Activated CD8-positive, alpha-beta memory T cell treated with anti-CD3 and anti-CD28 coated beads, Interleukin-2, amount 50 U/mL, for 48 hours (primary cell): ENCODE measurements at regions not wholly inside any gene's neighbourhood (a gene's known extent, or its start where the extent isn't known, plus 50 kb on each side); places are given as distances from the start of the nearest gene placed in this dataset.

Experiments used
- DNase-seq: peaks from one replicate; pipeline ENCODE4 v3.0.0-alpha.2; 2020

DNA sequence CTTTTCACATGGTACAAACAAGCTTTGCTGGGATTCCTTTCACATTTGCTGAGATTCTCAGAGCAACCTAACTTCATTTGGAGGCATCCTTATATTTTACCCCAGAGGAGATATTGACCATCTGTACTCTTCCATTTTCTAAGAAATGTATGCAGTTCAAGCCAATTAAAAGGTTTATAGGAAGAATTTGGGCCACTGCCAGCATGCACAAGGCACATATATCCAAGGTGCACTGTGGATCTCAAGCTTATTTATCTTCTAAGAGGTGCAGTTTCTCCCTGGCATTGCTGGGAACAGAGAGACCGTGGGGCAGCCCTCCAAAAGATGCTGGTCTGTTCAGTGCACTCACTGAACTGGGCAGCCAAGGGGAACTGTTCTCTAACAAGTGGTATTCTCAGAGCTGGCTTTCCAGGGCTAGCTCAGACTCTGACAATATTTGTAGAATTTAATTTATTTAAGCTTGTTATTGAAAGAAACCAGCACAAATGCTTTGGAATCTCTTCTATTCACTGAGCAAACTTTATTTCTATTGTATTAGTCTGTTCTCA, 213.3 kb downstream of the TENT4A start:
- no peak for DNase-seq

DNA sequence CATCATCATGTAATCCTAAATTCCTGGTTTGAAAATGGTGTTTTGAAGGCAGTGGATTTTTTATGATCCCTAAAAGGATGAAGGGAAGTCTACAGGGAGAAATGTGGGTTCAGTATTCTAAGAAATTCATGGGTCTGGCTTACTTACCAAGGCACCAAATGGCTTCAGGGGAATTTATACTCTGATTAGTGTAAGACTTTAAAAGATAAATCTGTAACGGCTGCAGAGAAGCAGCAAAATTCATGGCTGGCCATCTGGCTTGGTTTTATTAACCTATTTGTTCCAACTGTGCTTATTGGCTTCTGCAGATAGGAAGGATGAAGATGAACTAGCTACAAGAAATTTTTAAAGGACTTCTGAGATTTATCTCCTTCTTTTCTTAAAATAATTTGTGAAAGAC, 222.8 kb downstream of the TENT4A start:
- DNase-seq: no peak

DNA sequence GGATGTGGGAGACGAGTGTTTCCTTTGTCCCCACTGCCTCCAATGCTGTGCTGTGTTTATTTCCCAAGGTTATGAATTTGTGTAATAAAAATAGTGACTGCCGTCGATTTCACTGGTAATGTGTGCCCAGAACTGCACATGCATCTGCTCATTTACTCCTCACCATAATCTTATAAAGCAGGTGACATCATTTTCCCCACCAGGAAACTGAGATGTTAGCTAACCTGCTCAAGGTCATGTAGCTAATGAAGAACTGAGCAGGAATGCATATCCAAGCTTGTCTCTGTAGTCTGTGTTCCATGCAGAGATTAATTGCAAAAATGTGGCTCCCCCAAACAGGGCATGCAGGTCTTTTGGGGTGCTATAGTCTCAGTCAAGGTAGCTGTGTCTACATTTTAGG, 224.4 kb downstream of the TENT4A start:
- DNase-seq: no peak

DNA sequence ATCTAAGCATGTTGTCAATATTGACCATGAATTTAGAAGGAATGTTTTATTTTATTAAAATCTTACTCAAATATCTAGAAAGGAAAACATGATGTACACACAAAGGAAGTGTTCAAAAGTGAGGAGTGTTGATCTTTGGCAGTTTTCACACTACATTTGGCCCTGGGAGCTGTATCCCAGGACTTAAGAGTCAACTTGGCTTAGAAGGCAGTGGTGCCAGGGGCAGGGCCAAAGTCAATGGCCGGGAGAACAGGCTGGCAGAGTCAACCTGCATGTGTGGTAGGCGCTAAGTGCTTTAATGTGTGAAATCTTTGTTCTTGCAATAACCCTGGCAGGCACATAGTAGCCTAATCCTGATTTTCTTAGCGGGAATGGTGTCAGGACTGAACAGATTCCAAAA, 228.4 kb downstream of the TENT4A start:
- no peak for DNase-seq

DNA sequence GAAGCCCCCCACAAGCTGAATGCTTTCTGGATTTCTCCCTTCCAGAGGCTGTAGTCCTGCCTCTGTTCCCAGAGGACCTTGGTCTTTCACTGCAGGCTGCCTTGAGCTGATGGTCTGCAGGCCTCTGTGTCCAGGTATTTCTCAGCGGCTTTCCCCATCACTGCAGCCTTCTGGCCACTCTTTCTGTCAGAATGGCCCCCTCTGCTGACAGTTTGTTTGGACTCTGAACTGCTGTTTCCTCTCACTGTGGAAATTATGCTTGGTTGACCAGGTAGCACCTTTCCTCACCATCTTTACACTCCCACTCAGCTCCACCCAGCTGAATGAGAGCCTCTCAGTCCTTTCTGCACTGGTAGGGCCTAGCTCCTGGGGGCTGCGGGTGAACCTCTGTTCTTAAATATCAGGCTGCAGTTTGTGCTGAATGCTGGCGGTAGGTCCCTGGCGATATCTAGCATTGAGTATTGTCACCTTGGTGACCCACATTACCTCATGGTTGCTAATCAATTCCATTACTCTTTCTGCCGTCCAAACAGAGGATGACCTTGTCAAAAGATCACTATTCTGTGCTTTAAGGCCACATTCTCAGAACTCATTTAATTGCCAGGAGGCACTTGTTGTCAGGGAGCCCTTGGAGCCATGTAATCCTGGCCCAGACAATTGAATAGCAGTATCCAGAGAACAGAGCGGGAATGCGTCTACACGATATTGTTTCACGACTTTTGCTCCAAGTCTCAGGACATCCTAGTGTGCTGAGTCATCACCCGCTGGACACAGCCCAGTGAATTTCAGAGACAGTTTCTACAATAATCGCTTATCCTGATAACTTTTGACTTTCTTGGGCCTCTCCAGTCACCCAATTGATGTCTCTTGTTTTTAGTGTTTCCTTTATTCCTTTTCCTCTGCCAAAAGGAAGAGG, 230.2 kb downstream of the TENT4A start:
- no peak for DNase-seq

DNA sequence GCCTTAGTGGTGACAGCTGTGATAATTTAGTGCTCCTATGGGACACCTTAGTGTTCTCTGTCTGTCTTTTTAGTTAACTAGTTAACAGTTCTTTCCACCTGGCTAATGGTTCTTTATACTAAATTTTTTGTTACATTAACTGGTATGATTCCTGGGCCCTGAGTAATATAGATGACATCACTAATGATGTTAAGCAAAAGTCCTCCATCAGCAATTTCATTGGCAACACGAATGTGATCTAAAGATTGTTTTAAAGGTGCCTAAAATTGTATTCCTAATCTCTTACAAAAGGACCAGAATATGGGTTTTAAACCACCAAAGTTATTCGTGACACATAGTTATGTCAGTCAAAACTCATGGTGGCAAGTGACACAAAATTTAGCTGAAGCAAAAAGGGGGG, 235.3 kb downstream of the TENT4A start:
- no peak for DNase-seq

DNA sequence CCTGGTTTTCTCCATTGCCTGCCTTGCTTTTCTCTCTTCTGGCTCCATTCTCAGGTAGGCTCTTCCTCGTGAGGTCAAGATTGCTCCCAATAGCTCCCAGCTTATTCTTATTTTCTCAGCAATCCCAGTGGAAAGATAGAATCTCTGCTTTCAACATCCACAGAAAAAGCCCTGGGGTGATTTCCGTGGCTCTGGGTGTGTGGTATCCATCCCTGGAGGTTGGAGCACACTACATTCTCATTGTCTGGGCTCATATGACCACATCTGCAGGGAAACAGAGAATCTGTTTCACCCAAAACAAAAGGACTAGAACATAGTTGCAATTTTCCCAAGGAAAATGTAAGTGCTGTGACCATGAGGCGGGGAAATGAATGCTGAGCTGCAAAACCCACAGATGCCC, 236.0 kb downstream of the TENT4A start:
- DNase-seq: no peak

DNA sequence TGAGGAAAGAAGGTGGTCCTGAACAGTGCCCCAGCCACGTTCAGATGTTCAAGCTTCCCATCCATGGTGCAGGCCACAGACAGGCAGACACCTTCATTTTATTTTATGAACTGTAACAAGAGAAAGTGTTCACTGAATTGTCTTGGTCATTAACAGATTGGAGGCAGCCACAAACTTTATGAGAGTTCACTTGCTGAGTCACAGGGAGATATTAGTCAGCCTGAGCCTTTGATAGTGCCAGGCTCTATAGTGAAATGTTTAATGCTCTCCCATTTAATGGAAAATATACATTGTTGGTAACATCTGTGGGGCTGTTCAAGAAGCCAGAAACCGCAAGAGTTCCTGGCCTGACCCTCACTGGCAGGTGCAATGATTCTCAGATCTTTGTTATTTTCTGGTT, 237.0 kb downstream of the TENT4A start:
- no peak for DNase-seq

DNA sequence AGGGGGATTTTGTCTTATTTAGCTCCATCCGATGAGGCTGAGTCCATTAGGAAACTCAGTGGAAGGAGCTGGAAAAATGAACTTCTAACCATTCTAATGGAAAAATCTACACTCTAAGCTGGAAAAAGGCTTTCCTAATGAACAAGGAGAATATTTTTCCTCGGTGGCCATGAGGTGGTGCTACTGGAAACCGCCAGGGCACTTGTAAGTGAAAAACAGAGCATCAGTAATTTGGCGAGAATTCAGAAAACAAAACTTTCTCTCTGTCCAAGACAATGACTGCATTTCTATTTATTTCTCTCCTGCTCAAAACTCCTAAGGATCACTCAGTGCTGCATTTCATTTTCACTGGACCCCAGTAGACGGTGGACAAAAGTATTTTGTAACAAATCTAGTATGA, 237.6 kb downstream of the TENT4A start:
- no peak for DNase-seq

DNA sequence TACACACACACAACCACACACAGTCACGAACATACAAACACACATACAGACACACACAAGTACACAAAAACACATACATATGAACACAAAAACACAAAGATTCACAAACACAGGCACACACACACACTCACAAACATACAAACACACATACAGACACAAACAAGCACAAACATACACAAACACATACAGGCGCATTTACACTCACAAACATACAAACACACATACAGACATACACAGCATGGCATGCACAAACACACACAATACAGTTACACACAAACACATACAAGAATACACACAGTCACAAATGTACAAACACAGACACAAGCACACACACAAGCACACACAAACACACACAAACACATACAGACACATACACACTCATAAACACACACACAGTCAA, 247.9 kb downstream of the TENT4A start:
- DNase-seq: no peak

DNA sequence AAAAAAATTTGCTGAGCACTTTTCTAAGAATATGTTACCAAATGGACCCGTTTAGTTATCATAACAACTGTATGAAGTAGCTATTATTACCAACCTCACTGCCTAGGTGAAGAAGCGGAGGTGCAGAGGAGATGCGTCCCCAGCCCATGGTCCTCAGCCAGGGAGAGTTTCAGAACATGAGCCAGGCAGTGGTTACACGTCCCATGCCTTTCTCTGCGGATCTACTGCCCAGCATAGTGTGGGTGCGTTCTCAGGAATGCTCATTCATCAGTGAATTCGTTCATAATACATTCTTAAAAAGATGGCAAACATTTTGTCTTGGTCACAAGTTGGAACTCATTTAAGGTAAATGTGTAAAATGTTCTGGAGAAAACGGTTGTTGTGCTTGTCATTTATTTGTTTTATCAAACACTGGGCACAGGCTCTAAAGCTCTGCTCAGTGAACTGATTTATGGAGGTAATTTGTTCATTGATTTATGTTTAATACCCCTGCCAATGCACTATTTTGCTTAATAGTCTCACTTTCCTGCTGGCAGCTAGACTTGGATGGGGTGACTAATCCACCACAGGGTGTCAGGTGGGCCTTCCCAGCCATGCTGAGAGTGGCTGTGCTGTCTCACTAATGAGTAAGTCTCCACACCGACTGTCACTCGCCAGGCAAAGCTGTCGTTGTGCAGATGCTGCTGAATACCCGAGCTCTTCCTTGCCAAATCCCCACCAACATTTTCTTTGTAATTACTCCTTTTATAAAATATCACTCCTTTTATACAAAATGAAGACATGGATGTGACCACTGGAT, 248.8 kb downstream of the TENT4A start:
- DNase-seq: no peak

DNA sequence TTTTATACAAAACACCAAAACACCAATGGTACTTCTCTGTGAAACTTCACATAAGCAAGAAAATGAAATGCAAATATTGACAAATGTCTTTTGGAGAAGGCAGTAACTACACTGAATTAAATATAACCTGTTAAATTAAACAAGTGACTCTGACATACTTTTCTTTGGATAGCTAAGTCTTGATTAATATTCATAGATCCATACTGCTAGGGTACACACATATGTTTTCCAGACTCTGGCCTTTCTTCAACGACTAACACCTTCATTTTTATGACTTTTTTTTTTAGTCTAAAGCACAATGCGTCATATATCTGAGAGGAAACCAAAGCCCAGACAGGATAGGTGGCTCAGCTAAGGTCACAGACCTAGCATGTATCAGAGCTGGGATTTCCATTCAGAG, 263.7 kb downstream of the TENT4A start:
- no peak for DNase-seq

DNA sequence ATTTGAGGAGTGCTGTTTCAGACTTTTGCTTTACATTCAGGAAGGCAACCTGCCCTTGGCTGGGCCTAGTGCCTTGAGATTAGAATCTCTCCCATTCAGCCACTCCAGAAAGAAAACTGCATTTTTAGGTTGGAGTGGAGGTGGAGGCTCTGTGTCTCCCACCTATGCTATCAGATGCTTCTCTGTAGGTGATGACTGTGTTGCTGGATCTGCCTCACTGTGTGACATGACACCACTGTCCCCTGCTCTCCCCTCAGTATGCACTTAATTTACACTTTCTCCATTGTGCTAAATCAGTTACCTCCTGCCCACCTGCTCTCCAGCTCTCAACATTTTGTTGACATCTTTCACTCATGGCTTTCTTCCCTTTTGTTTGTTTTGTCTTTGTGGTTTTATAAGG, 265.8 kb downstream of the TENT4A start:
- no peak for DNase-seq

DNA sequence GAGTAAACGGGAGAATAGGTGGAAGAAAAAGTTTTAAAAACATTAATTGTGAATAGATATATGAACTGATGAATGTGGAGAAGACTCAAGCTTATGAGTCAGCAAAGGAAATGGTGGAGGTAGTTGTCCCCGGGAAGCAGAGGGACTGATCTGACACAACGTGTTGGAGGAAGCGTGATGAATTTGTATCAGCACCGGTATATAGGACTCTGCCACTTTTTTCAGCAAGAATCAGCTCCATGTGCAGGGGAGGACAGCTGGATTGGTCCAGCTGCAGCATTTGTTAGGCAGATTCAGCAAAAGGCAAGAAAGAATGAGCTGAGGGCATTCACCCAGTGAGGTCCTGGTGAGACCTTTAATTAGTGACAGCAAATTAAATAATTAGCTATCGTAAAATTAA, 276.0 kb downstream of the TENT4A start:
- DNase-seq: no peak

DNA sequence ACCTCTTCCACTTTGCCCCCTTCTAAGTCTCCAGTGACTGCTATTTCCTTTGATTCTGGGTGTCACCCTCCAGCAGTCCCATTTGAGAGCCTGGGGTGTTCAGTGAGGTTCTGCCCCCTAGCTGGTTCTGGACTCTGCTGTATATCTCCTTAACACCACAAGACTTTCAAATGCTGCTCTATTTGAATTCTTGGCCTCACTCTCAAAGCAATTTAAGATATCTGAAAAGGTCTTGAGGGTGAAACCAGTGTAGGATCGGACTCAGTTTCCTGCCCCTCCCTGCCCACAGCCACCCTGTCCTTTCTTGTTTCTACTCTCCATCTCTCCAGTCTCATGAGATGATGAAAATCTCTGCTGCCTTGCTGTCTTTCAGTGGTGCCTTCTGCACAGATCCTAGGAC, 280.9 kb downstream of the TENT4A start:
- DNase-seq: no peak

DNA sequence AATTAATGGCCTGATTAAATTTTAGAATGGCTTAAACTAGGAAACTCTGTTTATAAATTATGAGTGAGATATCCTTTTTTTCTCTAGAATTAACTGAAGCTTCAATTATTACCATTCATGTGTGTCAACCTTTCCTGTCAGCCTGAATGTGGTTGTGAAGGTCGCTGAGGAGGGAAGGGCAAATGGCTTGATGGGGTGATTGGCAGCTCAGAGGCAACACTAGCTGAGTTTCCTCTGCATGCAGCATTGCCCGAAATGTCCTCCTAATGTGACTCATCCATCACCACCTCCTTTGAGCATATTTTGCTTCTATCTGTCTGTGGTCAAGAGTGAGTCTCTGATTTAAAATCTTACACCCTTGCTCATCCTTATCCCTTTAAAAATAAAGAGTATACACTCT, 281.9 kb downstream of the TENT4A start:
- no peak for DNase-seq

DNA sequence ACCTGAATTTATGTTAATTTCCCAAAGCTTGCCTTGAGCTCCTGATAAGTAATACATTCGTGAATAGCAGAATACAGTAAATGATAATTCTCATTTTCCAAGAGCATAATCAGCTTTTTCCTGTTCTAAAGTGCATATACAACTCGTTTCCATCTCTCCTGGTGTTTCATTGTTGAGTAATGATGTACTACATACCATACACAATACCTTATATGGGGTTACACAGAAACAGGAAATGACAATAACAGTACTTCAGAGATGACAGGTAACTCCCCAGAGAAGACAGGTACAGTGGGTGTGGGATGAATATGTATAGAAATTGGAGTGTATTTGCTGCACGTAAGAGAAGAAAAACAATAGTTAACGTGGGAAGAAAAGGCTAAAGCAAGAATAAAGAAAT, 287.1 kb downstream of the TENT4A start:
- no peak for DNase-seq

DNA sequence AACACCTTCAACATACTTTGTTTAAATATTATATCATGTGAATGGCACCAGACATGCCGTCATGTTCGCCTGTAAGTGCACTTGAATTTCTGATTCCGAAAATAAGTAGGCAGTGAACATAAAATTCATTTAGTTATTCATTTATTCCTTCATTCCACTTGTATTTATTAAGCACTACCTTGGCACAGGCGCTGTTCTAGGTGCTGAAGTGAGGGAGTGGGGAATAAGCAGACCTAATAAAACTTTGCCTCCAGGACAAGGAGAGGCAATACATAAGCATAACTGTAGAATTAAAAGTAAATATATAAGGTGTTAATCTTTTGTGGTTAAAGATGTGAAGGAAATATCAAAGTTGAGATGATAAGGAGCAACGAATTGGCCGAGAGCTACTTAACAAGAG, 297.4 kb downstream of the TENT4A start:
- DNase-seq: no peak

DNA sequence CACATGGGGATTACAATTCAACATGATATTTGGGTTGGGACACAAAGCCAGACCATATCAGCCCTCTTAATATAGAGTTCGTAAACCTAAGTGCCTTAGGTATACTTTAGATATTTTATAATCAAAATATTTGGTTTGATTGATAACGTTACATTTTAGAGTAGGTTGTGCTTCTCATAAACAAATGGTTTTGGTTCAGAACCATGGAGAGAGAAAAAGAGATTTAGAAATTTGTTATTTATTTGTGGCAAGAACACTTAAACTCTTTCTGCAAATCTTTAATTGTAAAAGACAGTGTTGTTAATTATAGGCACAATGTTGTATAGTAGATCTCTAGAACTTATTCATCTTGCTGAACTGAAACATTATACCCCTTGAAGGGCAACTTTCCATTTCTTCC, 298.8 kb downstream of the TENT4A start:
- DNase-seq: no peak

DNA sequence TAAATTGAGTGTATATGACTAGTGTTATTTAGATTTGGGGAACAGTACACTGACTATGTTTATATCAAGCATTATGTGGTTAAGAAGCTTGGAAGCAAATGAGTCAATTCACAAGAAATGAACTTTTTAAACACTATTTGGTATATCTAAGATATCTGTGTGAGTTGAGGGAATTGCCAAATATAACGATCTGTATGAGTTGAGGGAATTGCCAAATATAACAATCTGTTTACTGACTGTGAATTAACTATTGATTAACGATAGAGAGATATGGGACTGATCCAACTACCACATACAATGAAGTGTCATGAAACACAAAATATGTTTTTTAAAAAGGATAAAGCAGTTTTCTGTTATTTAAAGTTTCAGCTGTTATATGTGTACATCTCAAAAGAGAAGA, 301.4 kb downstream of the TENT4A start:
- DNase-seq: no peak

DNA sequence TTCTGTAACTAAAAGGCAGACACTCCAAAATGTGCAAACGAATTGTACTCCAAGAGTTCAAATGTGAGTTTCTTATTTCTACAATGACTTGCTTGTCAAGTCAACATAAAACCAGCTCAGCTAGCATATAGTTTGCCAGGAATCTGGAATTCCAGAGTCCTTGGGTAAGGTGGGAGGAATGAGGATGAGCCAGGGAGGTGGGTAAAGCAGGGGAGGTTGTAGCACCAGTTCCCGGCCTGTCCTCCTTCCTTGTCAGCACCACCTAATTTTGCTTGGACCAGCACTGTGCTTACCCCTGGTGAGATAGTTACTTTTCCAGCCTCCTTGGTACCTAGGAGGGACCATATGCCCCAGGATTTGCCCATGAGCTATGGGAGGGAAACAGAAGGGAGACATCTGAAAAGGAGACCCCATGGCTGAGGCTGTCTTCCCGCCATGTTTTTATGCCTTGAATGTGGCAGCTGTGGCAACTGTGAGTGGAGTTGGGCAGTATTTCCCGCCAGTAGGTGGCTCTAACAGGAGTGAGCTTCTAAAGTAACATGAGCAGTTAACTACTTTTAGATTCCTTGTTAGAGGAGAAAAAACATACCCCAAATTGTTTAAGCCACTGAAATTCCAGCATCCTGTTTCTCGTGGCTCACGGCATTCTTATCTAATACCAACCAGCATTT, 302.5 kb downstream of the TENT4A start:
- DNase-seq: no peak

DNA sequence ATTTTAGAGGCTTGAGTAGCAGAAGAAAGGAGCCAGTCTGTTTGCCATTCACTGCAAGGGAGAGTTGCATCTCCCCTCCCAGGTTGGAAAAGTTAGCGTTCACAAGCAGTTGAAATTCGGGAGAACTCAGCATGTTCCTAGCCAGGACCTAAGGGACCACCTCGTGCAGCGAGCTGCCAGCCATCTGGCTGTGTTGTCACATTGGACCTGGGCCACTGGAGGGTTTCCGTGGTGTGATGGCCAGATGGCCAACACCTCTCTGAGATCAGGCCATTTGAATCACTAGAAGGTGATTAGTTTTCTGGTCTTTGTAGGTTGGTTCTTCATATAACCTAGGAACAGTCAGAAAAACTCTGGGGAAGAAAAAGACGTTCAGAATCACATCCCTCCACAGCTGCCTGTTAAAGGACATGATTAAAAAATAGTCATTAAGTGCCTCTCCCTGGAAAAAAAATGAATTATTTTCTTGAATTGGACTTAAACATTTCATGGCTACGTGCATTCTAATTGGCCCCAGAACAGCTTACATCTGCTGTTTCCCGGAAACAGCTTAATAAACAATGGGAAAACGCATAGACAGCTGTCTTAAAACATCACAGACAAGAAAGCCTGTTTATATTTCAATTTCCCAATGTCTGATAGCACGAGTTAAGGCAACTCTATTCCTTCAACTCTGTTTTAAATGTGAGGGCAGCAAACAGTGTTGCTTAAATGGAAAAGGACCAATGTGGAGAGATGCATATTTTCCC, 303.9 kb downstream of the TENT4A start:
- no peak for DNase-seq

DNA sequence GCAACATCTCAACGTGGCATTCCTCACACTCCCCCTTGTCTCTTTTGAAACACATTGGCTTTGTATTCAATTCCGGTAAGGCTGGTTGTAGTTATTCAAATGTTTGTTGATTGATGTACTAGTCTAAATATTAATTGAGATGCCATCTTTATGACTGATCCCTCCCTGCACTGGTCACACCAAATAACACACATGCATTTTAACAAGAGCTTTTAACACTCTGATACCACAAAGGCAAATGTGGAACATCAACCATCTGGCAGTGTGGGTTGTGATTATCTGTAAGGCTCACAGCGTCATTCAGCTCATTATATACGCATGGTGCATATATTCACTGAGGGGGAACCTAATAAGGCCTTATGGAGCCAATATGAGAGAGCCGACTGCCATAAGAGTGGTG, 305.0 kb downstream of the TENT4A start:
- DNase-seq: no peak
